ENCODE measurements at regions not wholly inside any gene's neighbourhood (a gene's known extent, or its start where the extent isn't known, plus 50 kb on each side); places are given as distances from the start of the nearest gene placed in this dataset.

GRCh38 chr10:11395581-11396310 lies 215.7 kb downstream of the USP6NL start:
- Histone ChIP-seq H3K4me2 (ENCODE audit: low read length) (no peak overlapping the region), H3K4me1 (ENCODE audit: control insufficient read depth, low read length) (no peaks in the 10 kb centered on the region), H3K27me3 (ENCODE audit: control insufficient read depth, low read length) (0 out of 2 replicates have a peak, but pooled peaks cover 2% of the 10 kb centered on the region), H3K36me3 (ENCODE audit: control insufficient read depth, low read length) (no peaks in the 10 kb centered on the region), H3K9me2 (replicated peaks; ENCODE audit: control insufficient read depth, low read length) (no peaks in the 10 kb centered on the region), H4K20me1 (ENCODE audit: control insufficient read depth, insufficient read depth, low read depth, low read length) (no peaks in the 10 kb centered on the region), H3K9me3 (ENCODE audit: control insufficient read depth, insufficient read depth, low read length) (no peaks in the 10 kb centered on the region), H3K27ac (ENCODE audit: low read depth, low read length) (no peak overlapping the region), H3K4me3 (ENCODE audit: low read length) (no peak overlapping the region), H3F3A (ENCODE audit: control insufficient read depth, insufficient read depth) (no peaks in the 10 kb centered on the region), H3K79me2 (ENCODE audit: control insufficient read depth, low read length) (no peaks in the 10 kb centered on the region)
- no peak for TF ChIP-seq EZH2phosphoT487 (IDR thresholded peaks at IDR 0.05; ENCODE audit: borderline replicate concordance, low read length)
- no peak for TF ChIP-seq CTCF (IDR thresholded peaks at IDR 0.05; ENCODE audit: low read depth, low read length, poor library complexity, severe bottlenecking)

GRCh38 chr10:11395161-11395560 lies 216.3 kb downstream of the USP6NL start:
- no peak overlapping the region for H3K4me3 ChIP-seq (ENCODE audit: low read length)
- H3K27ac ChIP-seq (ENCODE audit: low read depth, low read length), result no peak overlapping the region
- H3K4me1 ChIP-seq (ENCODE audit: control insufficient read depth, low read length), result no peaks in the 10 kb centered on the region
- no peaks in the 10 kb centered on the region for H3F3A ChIP-seq (ENCODE audit: control insufficient read depth, insufficient read depth)
- H3K9me3 ChIP-seq (ENCODE audit: control insufficient read depth, insufficient read depth, low read length), result no peaks in the 10 kb centered on the region
- no peaks in the 10 kb centered on the region for H3K9me2 ChIP-seq (replicated peaks; ENCODE audit: control insufficient read depth, low read length)
- no peak overlapping the region for H3K4me2 ChIP-seq (ENCODE audit: low read length)
- no peaks in the 10 kb centered on the region for H3K79me2 ChIP-seq (ENCODE audit: control insufficient read depth, low read length)
- TF ChIP-seq CTCF (IDR thresholded peaks at IDR 0.05; ENCODE audit: low read depth, low read length, poor library complexity, severe bottlenecking) (no peak), EZH2phosphoT487 (IDR thresholded peaks at IDR 0.05; ENCODE audit: borderline replicate concordance, low read length) (no peak)
- H3K27me3 ChIP-seq (ENCODE audit: control insufficient read depth, low read length), result 0 out of 2 replicates have a peak, but pooled peaks cover 2% of the 10 kb centered on the region
- no peaks in the 10 kb centered on the region for H3K36me3 ChIP-seq (ENCODE audit: control insufficient read depth, low read length)
- H4K20me1 ChIP-seq (ENCODE audit: control insufficient read depth, insufficient read depth, low read depth, low read length), result no peaks in the 10 kb centered on the region

GRCh38 chr10:11393858-11394257 lies 217.6 kb downstream of the USP6NL start:
- no peak overlapping the region for H3K4me2 ChIP-seq (ENCODE audit: low read length)

More at GRCh38 chr10:11393858-11394257, 217.6 kb downstream of the USP6NL start:
- no peaks in the 10 kb centered on the region for H4K20me1 ChIP-seq (ENCODE audit: control insufficient read depth, insufficient read depth, low read depth, low read length)
- H3F3A ChIP-seq (ENCODE audit: control insufficient read depth, insufficient read depth), result no peaks in the 10 kb centered on the region
- H3K4me3 ChIP-seq (ENCODE audit: low read length), result no peak overlapping the region
- H3K9me2 ChIP-seq (replicated peaks; ENCODE audit: control insufficient read depth, low read length), result no peaks in the 10 kb centered on the region
- H3K27ac ChIP-seq (ENCODE audit: low read depth, low read length), result no peak overlapping the region
- H3K27me3 ChIP-seq (ENCODE audit: control insufficient read depth, low read length), result 0 out of 2 replicates have a peak, but pooled peaks cover 2% of the 10 kb centered on the region
- no peaks in the 10 kb centered on the region for H3K4me1 ChIP-seq (ENCODE audit: control insufficient read depth, low read length)
- no peaks in the 10 kb centered on the region for H3K79me2 ChIP-seq (ENCODE audit: control insufficient read depth, low read length)
- no peaks in the 10 kb centered on the region for H3K9me3 ChIP-seq (ENCODE audit: control insufficient read depth, insufficient read depth, low read length)
- no peak for TF ChIP-seq CTCF (IDR thresholded peaks at IDR 0.05; ENCODE audit: low read depth, low read length, poor library complexity, severe bottlenecking)
- TF ChIP-seq EZH2phosphoT487 (IDR thresholded peaks at IDR 0.05; ENCODE audit: borderline replicate concordance, low read length), result no peak
- H3K36me3 ChIP-seq (ENCODE audit: control insufficient read depth, low read length), result no peaks in the 10 kb centered on the region

Data from DOHH2 (cell line).